NCI-H2196 treated with DMSO at 0.1 percent for 48 hours (cell line): ENCODE measurements at regions not wholly inside any gene's neighbourhood (a gene's known extent, or its start where the extent isn't known, plus 50 kb on each side); places are given as distances from the start of the nearest gene placed in this dataset.

ENCODE experiments used
- DNase-seq: peaks from one replicate; lab custom pipeline; 2025; ENCODE audit not compliant: unreplicated experiment; lab: John Stamatoyannopoulos, UW

- DNase-seq = no peak
Measured at GRCh38 chr6:163630572-163630971, 216.1 kb downstream of the QKI start.

GRCh38 chr6:163630096-163630495, 215.6 kb downstream of the QKI start:
- no peak for DNase-seq
